Activated CD8-positive, alpha-beta T cell treated with anti-CD3 and anti-CD28 coated beads for 36 hours (primary cell): ENCODE measurements at regions not wholly inside any gene's neighbourhood (a gene's known extent, or its start where the extent isn't known, plus 50 kb on each side); places are given as distances from the start of the nearest gene placed in this dataset.

ENCODE experiments used
- ATAC-seq: fragments of 200-7000 bp; cut with Tn5 transposase; one replicate; pipeline ENCODE4 v1.10.0; 2021; ENCODE audit warnings: mild to moderate bottlenecking, moderate library complexity
- CTCF ChIA-PET: fragments of 350-600 bp; sonication (Branson Sonifier 250); formaldehyde crosslinking; loops from one replicate; lab custom pipeline; 2021; ENCODE audit warnings: antibody characterized with exemption; lab: Charles Lee
- POLR2A ChIA-PET: fragments of 350-600 bp; sonication (Branson Sonifier 250); formaldehyde crosslinking; loops from one replicate; lab custom pipeline; 2021; ENCODE audit warnings: antibody characterized with exemption; lab: Charles Lee
- DNase-seq: peaks from one replicate; pipeline ENCODE4 v3.0.0-alpha.2; 2020
- H3K27ac Mint-ChIP-seq: one replicate; pipeline ENCODE4 v1.8.0; 2021; ENCODE audit warnings: mild to moderate bottlenecking, mixed read lengths
- H3K27me3 Mint-ChIP-seq: one replicate; pipeline ENCODE4 v1.8.0; 2021; ENCODE audit warnings: mixed read lengths
- H3K36me3 Mint-ChIP-seq: one replicate; pipeline ENCODE4 v1.8.0; 2021; ENCODE audit warnings: low read depth, mixed read lengths
- H3K4me1 Mint-ChIP-seq: one replicate; pipeline ENCODE4 v1.8.0; 2021; ENCODE audit warnings: low read depth, mixed read lengths
- H3K4me3 Mint-ChIP-seq: one replicate; pipeline ENCODE4 v1.8.0; 2021; ENCODE audit warnings: mild to moderate bottlenecking, moderate library complexity, mixed read lengths
- H3K9me3 Mint-ChIP-seq: one replicate; pipeline ENCODE4 v1.8.0; 2021; ENCODE audit warnings: mixed read lengths
- intact Hi-C: fragments of 100-400 bp; cut with micrococcal nuclease; formaldehyde crosslinking; loops from one replicate; pipeline ENCODE4 v1.10.0; 2022
- TF ChIP-seq, protein P1 (sequence below): fragments of 200-600 bp; IDR thresholded peaks from one replicate; pipeline ENCODE4 v1.8.0; 2022; ENCODE audit warnings: antibody characterized with exemption, mild to moderate bottlenecking

DNA sequence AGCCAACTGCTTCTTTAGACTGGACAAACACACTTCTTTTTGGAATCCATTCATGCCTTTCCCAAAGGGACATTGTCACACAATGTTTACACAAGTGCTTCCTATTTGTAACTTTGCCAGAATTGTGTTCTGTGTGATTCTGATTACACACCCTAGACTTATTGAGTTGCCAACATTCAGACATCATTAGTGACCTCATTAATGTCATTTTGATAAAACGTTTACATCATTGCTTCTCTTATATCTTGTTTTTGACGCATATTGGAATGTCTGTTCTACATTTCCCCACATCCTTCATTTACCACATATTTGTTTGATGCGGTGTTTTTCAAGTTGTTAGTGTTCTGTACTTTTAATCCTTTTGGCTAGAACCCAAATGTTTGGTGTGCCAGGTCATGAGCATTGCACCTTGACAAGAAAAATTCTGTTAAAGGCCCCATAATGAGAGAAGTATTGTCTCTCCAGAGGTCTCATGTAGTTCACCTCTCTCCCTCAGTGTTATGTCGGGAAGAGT, 305.5 kb downstream of the AEBP2 start:
- no peak for DNase-seq
- Mint-ChIP-seq H3K4me1 (peaks cover 5% of the 10 kb centered on the region), H3K9me3 (peaks cover 3% of the 10 kb centered on the region), H3K27ac (no peak overlapping the region), H3K36me3 (no peaks in the 10 kb centered on the region), H3K27me3 (peaks cover 4% of the 10 kb centered on the region), H3K4me3 (no peak overlapping the region)
- CTCF ChIA-PET: interaction anchor here (1.0 kb wide), 1 partner anchor 13 kb away, joined by 5 read pairs; no protein-coding TSS in a partner anchor
- ATAC-seq: no peak
- intact Hi-C loops: no loop called here
- POLR2A ChIA-PET: no interaction called here
- TF ChIP-seq, protein P1, sequence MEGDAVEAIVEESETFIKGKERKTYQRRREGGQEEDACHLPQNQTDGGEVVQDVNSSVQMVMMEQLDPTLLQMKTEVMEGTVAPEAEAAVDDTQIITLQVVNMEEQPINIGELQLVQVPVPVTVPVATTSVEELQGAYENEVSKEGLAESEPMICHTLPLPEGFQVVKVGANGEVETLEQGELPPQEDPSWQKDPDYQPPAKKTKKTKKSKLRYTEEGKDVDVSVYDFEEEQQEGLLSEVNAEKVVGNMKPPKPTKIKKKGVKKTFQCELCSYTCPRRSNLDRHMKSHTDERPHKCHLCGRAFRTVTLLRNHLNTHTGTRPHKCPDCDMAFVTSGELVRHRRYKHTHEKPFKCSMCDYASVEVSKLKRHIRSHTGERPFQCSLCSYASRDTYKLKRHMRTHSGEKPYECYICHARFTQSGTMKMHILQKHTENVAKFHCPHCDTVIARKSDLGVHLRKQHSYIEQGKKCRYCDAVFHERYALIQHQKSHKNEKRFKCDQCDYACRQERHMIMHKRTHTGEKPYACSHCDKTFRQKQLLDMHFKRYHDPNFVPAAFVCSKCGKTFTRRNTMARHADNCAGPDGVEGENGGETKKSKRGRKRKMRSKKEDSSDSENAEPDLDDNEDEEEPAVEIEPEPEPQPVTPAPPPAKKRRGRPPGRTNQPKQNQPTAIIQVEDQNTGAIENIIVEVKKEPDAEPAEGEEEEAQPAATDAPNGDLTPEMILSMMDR: no peak

DNA sequence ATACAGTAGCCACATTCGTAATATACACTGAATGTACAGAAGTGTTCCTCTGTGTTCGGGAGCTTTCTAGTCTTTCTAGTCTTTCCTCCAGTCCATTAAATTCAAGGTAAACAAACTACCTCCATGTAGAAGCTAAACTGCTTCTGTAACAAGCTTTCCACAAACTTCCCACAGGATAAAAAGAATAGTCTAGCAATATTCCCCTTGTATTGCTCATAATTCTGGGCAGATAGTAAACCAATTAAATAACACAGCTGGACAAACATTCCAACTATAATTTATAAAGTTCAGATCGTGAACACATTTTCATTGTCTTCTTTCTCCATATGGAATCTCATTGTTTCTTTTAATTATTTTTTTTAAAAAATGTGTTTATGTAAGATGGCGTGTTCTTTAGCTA, 307.2 kb downstream of the AEBP2 start:
- Mint-ChIP-seq H3K9me3 (peaks cover 3% of the 10 kb centered on the region), H3K4me3 (no peak overlapping the region), H3K4me1 (peaks cover 5% of the 10 kb centered on the region), H3K27me3 (peaks cover 4% of the 10 kb centered on the region), H3K36me3 (no peaks in the 10 kb centered on the region), H3K27ac (no peak overlapping the region)
- DNase-seq (no peak), ATAC-seq (no peak)
- CTCF ChIA-PET: interaction anchor here (1.2 kb wide), 1 partner anchor 12 kb away, joined by 3 read pairs; no protein-coding TSS in a partner anchor
- intact Hi-C loops: no loop called here
- TF ChIP-seq, protein P1: no peak
- POLR2A ChIA-PET: no interaction called here

DNA sequence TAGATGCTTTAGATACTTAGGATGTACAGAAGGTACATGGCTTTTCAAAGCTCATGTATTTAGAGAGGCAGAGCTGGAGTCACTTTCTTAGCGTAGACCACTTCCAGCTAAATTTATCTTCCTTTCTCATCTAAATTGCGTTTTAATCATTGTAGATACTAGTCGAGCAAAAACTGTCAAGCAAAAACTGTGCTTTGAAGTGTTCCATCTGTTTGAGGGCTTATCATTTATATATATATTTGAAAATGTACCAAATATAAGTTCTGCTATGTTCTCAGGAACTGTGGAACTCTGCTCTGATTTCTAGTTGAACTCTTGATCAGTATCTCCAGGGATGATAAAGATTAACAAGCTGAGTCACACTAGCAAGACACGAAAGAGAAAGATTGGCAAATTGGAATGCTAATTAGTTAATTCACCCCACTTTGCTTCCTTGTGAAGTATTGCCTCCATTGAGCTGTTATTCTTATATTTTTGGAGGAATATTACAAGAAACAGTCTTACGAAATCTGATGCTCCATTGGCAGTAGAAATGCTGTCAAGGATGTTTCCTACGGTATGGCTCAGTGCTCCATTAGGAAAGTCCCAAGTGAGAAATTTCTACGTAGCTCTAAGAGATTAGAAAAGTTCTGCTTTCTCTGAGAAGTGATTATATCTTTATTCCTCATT, 310.7 kb downstream of the AEBP2 start:
- Mint-ChIP-seq H3K4me3 (no peak overlapping the region), H3K9me3 (peaks cover 15% of the 10 kb centered on the region), H3K27me3 (peaks cover 4% of the 10 kb centered on the region), H3K4me1 (peaks cover 1% of the 10 kb centered on the region), H3K36me3 (no peaks in the 10 kb centered on the region), H3K27ac (no peak overlapping the region)
- no peak for DNase-seq
- POLR2A ChIA-PET: no interaction called here
- TF ChIP-seq, protein P1: no peak
- ATAC-seq: no peak
- intact Hi-C loops: no loop called here
- CTCF ChIA-PET: no interaction called here

DNA sequence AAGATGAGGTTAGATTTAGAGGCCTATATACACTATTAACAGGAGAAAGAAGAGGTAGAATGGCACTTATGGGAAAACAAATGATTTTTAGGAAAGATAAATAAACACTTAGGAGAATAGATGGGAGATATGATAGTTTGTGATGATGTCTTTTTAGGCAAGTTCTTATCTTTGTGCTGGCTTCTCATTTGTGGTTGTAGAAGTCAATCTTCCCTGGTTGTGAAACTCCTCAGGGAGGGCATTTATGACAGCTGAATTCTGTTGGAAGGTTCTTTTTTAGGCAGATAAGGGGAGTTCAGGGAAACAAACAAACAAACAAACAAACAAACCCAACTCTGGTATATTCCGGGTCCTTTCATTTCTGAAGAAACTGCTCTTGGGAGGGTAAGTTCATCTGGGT, 311.8 kb downstream of the AEBP2 start:
- DNase-seq (no peak), ATAC-seq (no peak)
- Mint-ChIP-seq H3K36me3 (no peaks in the 10 kb centered on the region), H3K4me1 (no peaks in the 10 kb centered on the region), H3K27ac (no peak overlapping the region), H3K9me3 (peaks cover 15% of the 10 kb centered on the region), H3K27me3 (peaks cover 4% of the 10 kb centered on the region), H3K4me3 (no peak overlapping the region)
- ChIA-PET POLR2A (no interaction called here), CTCF (no interaction called here)
- TF ChIP-seq, protein P1: no peak
- intact Hi-C loops: no loop called here

DNA sequence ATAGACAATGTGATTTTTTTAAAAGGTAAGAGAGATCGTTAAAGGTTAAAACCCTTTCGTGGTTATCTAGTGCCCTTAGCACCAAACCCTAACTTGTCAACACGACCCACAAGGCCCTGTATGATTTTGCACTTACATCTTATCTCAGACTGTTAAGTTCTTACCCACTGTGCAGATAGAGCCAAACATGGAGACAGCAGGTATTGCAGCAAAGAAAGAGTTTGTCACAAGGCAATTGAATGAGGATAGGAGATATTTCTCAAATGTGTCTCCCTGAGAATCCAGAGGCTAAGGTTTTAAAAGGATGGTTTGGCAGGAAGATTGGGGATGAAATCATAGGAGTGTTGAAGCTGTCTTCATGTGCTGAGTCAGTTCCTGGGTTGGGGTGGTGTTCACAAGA, 313.4 kb downstream of the AEBP2 start:
- DNase-seq (no peak), ATAC-seq (no peak)
- CTCF ChIA-PET: no interaction called here
- TF ChIP-seq, protein P1: no peak
- Mint-ChIP-seq H3K27me3 (peaks cover 2% of the 10 kb centered on the region), H3K9me3 (peaks cover 15% of the 10 kb centered on the region), H3K27ac (no peak overlapping the region), H3K4me1 (no peaks in the 10 kb centered on the region), H3K4me3 (no peak overlapping the region), H3K36me3 (no peaks in the 10 kb centered on the region)
- POLR2A ChIA-PET: no interaction called here
- intact Hi-C loops: no loop called here
